Activated T-cell treated with anti-CD3 and anti-CD28 coated beads for 48 hours (primary cell): ENCODE measurements at regions not wholly inside any gene's neighbourhood (a gene's known extent, or its start where the extent isn't known, plus 50 kb on each side); places are given as distances from the start of the nearest gene placed in this dataset.
"Not testable (repeated sequence)": the region's sequence is repeated elsewhere in the genome, so short reads cannot be mapped to it uniquely, and the experiment has no call there.

Source experiments
- DNase-seq: peaks from one replicate; pipeline ENCODE4 v3.0.0-alpha.2; 2020; ENCODE audit warnings: low read depth

DNA sequence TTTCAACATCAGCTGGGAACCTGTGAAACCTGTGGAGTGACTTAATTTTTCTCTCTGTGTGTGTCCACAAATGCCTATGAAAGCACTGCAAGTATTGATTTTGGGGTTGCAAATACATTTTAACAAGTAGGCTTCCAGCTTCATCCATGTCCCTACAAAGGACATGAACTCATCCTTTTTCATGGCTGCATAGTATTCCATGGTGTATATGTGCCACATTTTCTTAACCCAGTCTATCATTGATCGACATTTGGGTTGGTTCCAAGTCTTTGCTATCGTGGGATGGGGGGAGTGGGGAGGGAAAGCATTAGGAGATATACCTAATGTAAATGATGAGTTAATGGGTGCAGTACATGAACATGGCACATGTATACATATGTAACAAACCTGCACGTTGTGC is 711.3 kb downstream of the LTN1 start:
- DNase-seq = not testable (repeated sequence)

DNA sequence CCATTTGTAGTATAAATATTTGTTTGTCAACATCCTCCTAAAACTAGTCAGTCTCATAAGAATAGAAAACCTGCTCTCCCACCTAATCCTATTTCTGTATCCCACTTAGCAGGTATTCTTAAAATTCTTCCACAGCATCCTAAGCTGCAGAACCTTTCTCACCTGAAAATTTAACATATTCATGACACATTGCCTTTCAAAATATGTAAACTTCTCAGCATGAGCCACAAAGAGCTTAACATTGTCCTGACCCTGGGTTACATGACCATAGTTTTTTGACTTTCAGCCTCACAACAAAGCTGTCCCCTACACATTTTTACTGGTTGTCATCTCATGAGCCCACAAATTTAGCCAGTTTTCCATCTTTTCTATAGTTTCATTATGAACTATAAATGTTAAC is 712.1 kb downstream of the LTN1 start:
- no peak for DNase-seq

DNA sequence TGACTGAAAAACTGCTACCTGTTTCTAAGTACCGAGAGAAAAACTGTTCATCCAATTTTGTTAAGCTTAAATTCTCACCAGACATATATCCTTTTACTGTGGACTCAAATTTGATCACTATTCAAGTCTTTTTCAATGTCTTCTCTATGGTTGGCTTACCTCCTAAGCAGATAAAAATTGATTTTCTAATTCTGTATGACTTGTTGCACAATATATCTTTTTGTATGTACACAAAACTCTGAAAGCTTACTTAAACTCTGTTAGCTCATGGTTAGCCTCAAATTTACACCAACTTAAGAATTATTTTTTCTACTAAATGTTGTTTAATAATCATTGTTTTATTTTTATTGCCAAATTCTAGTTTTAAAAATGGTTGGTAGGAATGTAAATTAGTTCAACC is 715.4 kb downstream of the LTN1 start:
- no peak for DNase-seq

DNA sequence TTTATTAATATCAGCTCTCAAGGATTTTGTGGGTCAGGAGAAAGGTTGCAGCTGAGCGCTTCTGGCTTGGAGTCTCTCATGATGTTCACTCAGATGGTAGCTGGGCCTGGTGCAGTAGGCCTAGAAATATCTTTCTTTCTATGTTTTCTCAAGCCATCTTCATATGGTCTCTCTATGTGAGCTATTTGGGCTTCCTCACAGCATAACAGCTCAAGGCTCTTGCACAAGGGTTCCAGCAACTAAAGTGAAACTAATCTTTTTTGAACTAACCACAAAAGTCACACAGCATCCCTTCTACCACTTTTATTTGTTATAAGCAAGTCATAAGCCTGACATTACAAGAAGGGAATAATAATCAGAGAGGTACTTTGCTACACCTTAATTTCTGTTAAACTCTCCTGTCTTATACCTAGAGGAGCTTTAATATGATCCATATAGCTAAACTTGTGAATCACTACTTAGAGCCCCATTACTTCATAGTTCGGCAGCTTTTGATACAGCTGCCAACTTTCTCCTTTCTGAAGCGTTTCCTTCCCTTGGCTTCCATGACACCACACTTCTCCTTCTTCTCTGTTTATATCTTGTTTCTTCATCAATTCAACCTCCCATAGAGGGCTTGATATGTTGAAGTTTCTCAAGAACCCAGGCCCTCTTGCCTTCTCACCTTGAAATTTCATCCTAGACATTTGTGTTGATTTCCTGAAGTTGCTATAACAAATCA is 720.2 kb downstream of the LTN1 start:
- DNase-seq = no peak

DNA sequence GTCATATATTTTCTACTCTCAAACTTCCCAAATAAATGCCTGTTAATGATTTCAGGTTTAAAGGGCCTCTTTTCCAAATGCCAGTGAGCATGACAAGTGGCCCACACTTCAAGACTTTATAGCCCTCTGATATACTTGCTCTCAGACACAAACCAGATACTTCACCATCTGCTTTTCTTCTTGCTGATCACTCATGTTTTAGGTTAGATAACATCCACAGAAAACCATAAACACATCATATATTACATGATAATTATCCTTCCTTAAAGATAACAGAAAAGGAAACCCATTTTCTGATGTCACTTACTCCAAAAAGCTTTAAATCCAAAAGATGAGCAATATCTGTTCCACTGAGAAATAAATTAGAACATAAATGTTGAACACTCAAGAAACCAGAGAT is 723.5 kb downstream of the LTN1 start:
- no peak for DNase-seq

DNA sequence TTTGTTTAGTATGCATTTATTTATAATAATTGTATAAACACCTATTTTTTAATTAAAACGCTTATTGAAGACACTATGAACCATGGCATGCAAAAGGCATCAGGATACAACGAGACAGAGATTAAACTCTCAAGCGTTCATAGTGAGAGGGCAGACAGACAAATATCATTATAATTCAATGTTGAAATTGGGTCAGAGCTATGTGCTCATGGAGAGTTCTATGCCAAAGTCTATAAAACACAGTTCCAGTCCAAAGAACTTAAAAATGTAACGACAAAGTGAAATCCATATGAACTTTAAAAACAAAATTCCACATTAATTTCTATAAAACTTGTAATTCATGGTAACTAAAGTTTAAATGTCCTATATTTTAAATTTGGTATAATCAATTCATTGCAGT is 724.0 kb downstream of the LTN1 start:
- no peak for DNase-seq

DNA sequence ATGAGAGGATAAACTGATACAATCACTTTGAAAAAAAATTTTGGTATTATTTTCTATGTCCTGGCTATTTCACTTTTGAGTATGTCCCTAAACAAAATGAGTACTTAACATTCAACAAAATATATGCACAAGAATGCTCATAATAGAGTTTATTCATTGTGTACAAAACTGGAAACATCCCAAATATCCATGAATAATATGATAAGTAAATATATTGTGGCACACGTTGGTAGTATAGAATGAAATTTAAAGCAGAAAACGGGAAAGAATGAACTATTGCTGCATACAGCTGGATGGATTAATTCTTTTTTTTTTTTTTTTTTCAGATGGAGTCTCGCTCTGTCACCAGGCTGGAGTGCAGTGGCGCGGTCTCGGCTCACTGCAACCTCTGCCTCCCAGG is 725.2 kb downstream of the LTN1 start:
- no peak for DNase-seq

DNA sequence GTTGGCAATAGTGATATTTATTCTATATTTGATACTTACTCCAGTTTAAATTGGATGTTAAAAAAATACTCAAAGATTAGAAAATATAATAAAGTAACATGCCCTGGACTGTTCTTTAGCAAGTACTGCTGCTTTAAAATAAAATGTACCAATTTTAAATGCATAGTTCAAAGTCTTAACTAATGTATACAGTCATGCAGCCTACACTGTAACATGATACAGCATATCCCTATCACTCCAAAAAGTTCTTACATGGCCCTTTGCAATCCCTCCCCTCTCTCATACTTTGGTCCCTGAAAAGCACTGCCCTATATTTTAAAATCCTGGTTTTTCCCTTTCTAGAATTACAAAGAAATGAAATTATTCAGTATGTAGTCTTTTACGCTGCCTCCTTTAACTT is 726.6 kb downstream of the LTN1 start:
- no peak for DNase-seq

DNA sequence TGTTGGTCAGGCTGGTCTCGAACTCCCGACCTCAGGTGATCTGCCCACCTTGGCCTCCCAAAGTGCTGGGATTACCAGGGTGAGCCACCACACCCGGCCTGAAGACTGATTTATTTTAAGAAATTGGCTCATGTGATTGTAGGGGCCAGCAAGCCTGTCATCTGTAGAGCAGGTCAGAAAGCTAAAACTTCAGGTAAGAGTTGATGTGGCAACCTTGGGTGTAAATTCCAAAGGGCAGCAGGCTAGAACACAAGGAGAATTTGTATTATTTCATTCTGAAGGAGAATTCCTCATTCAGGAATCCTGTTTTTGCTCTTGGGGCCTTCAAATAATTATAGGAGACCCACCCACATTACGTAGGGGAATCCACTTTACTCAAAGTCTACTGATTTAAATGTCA is 728.7 kb downstream of the LTN1 start:
- DNase-seq = no peak

DNA sequence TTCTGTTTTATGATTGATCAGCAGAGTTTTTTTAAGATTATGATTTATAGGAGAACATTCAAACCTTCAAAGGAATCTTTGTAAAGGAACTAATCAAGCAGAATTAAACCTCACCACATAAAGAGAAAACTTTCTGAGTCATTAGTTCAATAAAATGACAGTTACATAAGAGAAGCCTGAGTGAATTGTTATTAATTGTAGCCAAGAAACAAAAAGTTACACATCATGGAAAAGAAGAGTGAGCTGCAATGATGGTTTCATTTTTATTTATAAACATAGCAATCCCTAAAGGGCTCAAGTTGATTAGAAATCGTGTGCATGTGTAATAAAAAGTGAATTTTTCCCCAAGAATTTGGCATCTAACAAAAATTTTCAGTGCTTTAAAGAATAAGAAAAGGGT is 731.4 kb downstream of the LTN1 start:
- DNase-seq = no peak

DNA sequence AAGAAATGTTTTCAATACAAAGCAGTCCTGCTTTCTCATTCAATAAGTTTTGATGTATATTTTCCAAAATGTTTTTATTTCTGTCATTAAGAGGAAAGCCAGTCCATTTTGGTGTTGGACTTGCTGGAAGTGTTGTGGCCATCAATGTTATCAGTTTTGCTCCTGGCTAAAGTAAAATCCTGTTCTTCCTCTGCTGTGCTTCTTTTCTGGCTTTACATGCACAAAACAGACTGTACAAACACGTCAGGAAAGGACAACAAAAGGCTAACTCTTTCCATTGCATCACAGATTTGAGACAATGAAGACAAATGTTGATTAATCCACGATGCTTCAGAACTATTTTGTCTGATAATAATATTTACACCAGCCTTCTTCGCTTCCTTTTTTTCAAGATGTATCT is 735.4 kb downstream of the LTN1 start:
- DNase-seq = no peak

DNA sequence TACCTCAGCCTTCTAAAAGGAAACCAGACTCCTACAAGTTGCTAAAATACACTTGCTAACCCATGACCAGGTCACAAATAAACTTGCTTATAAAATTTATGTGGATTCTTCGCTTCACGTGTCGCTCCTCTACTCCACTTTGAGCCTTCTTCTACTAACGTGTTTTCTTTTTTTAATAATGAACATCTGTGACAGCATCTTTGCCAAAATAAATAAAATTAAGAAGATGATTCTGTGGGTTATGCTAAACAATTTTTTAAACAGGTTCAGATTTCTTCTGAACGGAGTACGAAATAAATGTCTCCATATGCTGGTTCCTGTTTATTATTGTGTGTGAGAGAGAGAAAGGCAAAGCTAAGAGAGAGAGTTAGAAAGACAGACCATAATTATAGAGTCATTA is 735.8 kb downstream of the LTN1 start:
- no peak for DNase-seq

DNA sequence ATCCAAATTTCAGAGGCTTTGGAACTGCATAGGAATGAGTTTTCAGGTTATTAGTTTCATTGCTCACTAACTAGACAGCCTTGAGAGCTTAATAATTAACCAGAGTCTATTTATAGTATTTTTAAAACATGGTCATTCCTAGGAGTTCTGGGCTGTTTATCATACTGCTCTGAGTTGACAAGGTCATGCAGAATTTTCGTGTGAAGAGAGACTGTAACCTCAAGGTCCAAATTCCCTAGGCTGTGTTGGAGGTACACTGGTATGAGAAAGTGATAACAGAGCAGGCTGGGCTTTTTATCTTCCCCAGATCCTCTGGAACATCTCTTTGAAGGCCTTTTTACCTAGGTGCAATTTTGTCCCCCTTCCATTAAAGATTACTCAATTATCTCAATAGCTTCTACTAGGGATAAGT is 736.3 kb downstream of the LTN1 start:
- no peak for DNase-seq

DNA sequence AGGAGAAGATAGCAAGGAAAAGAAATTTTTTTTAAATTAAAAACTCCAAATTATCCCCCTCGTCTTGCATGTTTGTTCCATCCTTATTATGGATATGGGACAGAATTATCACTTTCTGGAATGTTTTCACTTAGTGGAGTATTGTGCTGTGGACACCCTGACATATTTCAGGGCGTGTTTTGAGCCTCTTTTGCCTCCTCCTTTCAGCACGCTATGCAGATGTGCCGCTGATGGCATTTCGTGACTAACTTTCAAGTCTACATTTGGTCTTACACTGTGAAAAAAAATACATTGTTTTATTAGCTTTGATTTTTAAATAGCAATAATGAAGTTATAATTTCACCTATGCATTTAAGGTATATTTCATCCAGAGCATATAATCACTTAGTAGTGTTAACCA is 738.7 kb downstream of the LTN1 start:
- DNase-seq = no peak

DNA sequence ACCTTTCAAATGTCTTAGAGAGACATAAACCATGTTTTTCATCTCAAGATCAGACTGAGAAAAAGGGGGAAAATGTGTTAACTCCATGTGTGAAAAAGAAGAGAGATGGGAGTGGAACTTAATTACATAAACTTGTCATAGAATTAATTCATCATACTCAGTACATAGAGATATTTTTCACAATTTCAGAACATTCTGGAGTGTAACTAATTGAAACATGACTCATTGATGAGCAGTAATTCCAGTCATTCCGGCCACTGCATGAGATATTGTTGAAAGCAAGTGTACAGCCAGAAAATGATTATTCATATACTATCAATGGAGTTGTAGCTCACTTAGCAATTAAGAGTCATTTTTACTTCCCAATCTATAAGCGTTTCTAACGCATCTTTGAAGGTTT is 739.3 kb downstream of the LTN1 start:
- DNase-seq = no peak

DNA sequence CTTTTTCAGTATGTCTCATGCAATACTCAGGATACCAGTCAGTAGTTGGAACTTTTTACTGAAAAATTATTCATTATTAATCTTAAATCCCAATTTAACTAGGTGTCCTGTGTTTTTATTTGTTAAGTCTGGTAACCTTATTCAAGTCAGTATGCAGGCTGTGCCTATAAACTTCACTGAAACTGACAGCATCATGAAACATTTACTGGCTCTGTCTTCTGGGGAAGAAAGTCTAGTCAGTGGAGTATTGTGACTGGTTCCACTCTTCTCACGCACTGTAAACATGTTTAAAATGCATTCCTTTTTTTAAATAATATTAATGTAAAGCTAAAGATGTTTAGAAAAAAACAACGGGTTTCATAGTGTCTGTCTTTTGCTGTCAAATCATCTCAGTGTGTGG is 739.7 kb downstream of the LTN1 start:
- DNase-seq = no peak

DNA sequence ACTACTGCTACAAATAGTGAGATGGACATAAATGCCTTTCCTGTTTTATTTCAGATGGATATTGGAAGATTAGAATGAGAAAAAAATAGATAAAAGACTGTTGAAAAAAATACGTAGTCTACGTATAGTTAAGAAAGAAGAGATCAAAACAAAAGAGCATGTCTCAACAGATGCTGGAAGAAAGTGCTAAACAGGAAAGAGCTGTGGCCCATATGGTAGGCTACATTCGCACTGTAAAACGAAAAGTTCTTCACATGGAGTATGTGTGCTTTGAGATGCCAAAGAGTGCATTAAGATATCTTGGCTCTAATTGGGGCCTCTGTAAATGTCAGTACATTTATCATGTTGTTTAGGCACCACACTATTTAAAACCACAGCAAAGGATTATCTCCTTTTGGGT is 741.7 kb downstream of the LTN1 start:
- DNase-seq = no peak

DNA sequence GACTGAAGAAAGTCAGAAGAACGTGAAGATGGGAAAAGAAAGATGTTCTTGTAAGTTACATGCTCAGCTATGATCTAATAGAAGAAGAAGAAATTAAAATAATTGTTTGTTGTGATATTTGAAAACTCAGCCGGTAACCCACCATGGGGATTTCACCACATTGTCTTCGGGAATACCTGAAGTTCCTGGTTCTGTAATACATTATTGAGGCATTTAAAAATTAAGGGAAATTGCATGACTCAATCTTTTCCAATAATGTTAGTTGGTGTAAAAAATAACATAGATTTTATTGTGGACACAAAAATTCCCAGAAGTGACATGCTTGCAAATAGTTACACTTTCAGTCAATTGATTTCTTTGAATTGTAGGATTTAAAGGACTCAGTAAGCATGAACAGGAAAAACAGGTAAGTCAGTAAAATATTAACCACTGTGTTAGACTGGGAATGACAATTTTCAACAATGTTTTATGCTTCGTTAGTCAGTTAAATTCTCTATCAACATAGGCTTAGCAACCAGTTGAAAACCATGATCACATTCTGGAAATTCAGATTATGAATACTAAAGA is 745.1 kb downstream of the LTN1 start:
- no peak for DNase-seq

DNA sequence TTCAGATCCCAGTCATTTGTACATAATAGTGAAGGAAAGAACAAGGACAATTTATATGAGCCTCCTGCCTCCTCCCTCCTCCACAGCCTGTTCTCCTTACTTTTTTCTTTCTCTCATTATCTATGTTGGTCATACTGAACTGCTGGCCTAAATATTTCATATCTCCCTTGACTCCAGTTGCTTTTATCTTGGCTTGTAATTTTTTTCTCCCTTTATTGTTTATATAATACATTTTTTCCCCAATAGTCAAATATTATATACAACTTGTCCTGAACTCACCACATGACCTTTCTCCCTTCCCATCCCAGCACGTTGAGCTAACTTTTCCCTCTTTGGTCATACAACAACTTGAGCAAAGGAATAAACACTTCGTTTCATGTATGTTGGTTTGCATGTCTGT is 752.1 kb downstream of the LTN1 start:
- DNase-seq = no peak

DNA sequence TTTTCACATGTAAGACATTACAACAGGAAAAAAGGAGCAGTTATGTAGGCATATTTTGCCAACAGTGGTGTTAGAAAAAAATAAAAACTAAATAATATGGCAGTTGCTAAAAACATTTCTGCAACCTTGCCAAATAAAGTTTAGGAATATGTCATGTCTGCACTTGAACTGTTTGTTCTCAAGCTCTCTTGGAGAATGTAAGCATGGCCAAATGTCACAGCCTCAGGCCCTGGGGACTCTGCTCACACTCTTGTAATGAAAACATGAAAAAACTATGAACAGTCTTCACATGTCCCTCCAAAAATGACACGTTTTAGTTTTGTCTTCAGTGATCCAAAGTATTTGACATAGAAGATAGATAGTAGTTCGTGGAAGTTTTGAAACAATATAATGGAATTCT is 753.3 kb downstream of the LTN1 start:
- no peak for DNase-seq

DNA sequence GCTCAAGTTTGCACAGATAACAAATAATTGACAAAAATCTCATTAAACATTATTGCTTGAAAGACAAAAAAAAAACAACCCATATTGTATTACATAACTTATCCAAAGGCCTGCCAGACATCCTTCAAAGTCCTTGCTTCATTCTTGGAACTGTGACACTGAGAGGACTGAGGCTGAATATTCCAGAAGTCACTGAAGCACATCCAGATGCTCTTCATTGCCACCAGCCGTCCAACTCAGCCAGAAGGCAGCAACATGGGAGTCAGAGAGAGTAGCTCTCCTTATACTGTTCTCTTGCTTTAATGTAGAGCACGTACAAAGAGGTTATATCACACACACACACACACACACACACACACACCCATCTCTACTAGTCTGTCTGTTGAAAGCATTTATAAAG is 755.0 kb downstream of the LTN1 start:
- no peak for DNase-seq

DNA sequence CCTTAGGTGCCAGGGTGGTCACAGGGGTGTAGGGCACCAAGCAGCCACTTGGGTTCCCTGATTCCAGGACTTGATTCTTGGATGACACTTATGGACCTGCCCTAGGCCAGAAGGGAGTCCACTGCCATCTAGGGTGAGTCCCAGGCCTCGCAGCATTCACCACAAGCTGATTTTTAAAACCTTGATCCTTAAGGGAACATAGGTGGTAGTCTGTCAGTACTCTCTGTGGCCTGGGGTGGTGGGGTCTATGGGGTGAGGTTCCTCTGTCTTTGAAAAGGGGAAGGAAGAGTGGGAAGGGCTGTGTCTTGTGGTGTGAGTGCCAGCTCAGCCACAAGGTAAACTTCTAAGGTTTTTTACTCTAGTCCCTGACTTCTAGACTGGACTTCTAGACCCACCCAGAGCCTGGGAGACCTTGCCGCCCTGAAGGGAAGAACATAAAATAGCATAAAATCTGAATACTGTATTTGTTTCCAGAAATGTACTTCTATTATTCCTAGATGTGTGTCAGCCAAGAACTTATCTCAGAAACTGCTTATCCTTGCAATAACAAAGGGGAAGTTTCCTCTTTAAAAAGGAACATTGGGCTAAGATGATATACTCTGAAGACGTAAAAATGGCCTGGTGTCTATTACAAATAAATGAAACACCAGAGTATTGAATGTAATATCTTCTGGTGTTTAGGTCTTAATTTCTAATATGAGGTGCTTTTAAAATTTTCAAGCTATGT is 757.3 kb downstream of the LTN1 start:
- no peak for DNase-seq

DNA sequence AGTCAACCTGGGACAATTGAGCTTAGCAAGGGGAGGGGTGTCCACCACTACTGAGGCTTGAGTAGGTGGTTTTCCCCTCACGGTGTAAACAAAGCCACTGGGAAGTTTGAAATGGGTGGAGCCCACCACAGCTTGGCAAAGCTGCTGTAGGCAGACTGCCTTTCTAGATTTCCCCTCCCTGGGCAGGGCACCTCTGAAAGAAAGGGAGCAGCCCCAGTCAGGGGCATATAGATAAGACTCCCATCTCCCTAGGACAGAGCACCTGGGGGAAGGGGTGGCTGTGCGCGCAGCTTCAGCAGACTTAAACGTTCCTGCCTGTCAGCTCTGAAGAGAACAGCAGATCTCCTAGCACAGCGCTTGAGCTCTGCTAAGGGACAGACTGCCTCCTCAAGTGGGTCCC is 758.4 kb downstream of the LTN1 start:
- no peak for DNase-seq
